Stimulated activated CD8-positive, alpha-beta memory T cell treated with anti-CD3 and anti-CD28 coated beads, Interleukin-2, amount 100 ng/mL, for 48 hours (primary cell): ENCODE measurements at regions not wholly inside any gene's neighbourhood (a gene's known extent, or its start where the extent isn't known, plus 50 kb on each side); places are given as distances from the start of the nearest gene placed in this dataset.
"Not testable (repeated sequence)": the region's sequence is repeated elsewhere in the genome, so short reads cannot be mapped to it uniquely, and the experiment has no call there.

Source experiments
- DNase-seq, 2 donors: peaks; one replicate each; pipeline ENCODE4 v3.0.0-alpha.2; 2020; ENCODE audit warnings: low read depth in 2 of 2

DNA sequence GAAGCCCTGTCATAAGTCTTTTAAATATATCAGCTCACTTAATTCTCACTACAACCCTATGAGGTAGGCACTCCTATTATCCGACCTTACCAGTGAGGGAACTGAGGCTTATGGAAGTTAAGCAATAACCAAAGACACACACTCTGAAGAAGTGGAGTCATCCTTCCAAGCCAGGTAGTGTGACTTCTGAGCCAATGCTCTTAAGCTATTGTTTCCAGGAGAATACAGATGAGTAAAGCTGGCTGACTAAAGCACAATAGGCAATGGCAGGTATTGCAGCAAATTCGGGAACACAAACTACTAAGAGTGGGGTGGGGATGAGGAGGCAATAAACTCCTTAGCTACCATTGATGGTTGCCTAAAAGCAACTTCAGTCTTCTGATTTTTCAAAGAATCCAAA is 81.8 kb upstream of the KIT start:
- no peak for DNase-seq

GRCh38 chr4:54581807-54582206 is 76.0 kb upstream of the KIT start:
- DNase-seq = no peak

DNA sequence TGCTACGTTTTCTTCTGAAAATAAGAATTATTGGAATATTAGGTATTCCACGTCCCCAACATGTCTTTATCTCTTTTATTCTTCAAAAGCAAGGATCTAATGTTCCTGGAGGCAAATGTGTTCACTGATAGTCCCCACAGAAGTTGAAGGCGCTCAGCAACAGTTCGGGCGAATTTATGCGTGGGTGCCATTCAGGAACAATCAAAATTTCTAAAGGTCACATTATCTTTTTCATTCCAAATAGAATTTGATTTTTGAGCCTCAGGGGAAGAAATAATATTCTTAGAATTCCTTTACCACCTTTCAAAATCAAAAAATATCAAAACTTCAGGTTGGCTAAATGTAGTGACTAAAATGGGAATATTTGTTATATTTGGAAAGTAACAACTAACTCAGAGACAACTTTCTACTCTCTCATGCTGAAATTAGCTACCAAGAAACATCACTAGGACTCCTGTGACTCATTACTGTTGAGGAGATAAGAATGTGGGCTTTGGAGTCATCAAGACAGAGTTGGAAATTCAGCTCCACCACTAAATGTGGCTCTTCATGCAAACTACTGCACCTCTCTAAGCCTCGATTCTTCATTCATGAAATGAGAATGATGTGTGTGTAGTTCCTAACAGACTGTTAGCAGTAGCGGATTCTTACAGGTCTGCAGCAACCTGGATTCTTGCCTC is 72.3 kb upstream of the KIT start:
- no peak for DNase-seq

DNA sequence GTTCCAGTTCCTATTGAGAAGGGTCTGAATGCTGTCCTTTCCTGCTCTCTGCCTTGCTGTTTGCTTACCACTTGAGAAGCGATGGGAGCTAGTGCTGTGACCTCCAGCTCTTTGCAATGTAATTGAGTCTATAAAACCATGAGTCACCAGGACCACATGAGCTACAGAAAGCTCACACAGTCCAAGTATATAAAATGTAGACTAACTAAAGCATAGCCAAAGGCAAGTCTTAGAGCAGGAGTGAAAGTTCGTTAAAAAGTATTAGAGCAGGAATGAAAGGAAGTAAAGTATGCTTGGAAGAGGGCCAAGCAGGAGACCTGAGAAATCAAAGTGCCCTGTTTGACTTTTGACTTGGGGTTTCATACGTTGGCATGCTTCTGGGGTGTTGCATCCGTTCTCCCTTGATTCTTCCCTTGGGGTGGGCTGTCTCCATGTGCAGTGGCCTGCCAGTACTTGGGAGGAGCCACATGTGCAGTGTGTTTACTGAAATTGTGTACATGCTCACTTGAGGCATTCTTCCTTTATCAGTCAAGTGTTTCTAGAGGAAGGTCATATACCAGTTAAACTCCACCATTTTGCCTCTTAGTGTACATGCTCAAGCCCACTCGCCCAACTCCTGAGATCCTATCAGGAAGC is 71.3 kb upstream of the KIT start:
- no peak for DNase-seq

- DNase-seq = no peak
Measured at GRCh38 chr4:54587107-54587891, 70.5 kb upstream of the KIT start.

GRCh38 chr4:54588404-54588803 is 69.4 kb upstream of the KIT start:
- DNase-seq = no peak

DNA sequence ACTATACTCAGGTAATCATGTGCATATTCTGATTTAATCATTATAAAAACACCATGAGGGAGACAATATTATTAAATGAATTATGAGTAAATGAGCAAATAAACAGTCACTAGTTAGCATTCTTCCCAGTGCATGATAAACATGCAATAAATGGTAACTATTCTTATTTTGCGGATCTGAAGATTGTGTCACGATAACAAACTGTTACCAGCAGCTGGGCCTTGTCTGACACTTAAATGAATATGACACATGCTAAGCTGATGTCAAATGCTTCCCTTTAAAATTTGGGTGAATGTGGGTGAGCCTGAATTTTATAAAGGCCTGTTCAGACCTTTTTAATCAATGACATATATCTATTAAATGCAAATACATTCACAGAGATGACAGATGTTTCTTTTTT is 68.2 kb upstream of the KIT start:
- DNase-seq = no peak

GRCh38 chr4:54593795-54594322 is 63.9 kb upstream of the KIT start:
- DNase-seq = no peak

DNA sequence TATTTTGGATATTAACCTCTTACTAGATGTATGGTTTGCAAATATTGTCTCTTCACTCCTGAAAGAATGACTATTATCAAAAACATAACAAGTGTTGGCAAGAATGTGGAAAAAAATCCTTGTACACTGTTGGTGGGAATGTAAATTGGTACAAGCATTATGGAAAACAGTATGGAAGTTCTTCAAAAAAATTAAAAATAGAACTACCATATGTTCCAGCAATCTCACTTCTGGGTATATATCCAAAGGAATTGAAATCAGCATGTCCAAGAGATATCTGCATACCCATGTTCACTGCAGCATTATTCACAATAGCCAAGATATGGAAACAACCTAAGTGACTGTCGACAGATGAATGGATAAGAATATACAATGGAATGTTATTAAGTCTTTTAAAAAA is 61.6 kb upstream of the KIT start:
- no peak for DNase-seq

DNA sequence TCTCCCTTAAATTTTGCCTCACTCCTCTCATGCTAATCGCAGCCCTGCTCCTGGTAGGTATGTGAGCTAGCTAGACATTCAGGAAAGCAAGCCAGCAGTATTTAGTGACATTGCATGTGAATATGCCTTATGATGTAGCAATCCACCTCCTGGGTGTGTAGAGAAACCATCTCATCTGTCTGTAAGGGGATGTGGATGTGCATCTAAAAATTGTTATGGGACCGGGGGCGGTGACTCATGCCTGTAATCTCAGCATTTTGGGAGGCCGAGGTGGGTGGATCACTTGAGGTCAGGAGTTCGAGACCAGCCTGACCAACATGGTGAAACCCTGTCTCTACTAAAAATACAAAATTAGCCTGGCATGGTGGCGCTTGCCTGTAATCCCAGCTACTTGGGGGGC is 60.1 kb upstream of the KIT start:
- not testable (repeated sequence) for DNase-seq

GRCh38 chr4:54602175-54602574 is 55.6 kb upstream of the KIT start:
- DNase-seq = not testable (repeated sequence)

GRCh38 chr4:54607067-54607466 is 50.7 kb upstream of the KIT start:
- no peak for DNase-seq

DNA sequence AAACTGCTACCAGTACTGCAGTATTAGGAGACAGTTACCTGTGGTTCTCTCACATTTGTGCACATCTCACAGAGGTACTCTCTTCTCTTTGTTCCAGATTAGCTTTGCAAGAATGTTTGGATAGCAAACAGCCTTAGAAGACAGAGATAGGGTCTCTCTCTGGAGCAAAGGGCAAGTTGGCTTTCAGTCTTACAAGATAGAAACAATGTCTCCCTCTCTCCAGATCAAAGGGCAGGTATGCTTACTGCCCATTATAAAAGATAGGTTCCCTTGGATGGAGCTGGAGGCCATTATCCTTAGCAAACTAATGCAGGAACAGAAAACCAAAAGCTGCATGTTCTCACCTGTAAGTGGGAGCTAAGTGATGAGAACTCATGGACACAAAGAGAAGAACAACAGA is 50.2 kb upstream of the KIT start:
- no peak for DNase-seq
